ENCODE measurements at regions not wholly inside any gene's neighbourhood (a gene's known extent, or its start where the extent isn't known, plus 50 kb on each side); places are given as distances from the start of the nearest gene placed in this dataset.

DNA sequence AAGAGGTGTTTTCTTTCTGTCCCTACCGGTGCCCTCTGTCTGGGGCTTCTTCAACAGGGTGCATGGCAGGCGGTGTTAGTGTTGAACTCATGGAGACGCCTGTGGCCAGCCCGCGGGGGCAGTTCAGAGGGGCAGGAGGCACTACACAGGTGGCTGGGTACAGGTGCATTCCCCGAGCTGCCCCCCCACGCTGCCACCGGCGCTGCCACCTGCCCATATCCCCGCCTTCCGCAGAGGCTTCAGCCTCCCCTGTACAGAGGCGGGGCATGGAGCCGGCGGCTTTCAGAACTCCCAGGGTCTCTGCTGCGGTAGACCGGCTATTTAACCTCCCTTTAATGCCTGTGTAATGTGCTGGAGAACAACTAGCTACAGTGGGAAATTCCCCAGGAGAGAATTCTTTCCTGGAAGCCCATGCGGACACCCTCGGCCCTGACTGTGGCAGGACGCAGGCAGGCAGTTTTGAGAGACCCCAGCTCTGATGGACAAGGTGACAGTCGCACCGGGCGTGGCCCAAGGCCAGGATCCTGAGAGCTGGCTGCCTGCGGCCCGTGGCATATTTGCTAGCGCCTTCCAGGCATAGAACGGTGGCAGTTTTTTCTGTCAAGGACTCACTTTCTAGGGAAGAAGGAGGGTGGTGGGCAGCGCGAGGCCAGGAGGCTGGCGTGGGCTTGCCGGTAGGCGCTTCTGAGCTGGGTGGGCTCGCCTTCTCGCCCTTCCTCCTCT lies 53.7 kb upstream of the ZNF32 start:
- Histone ChIP-seq H3K4me3 (ENCODE audit: low read depth, low read length) (no peak overlapping the region), H3K27me3 (ENCODE audit: control insufficient read depth, insufficient read depth, low read length) (no peaks in the 10 kb centered on the region), H3K36me3 (ENCODE audit: control insufficient read depth, insufficient read depth, low read length) (no peaks in the 10 kb centered on the region), H3K4me1 (ENCODE audit: control insufficient read depth, insufficient read depth, low read length, poor library complexity, severe bottlenecking) (no peaks in the 10 kb centered on the region), H3K9me3 (ENCODE audit: control insufficient read depth in 2 of 2, low read length in 2 of 2) (no peaks in the 10 kb centered on the region), H3K27ac (ENCODE audit: insufficient read depth, low read length, poor library complexity, severe bottlenecking) (no peak overlapping the region)
- H3K4me1 Mint-ChIP-seq: no peaks in the 10 kb centered on the region
- no peak overlapping the region for H3K27ac Mint-ChIP-seq
- H3K4me3 Mint-ChIP-seq: no peak overlapping the region
- DNase-seq (no peak), ATAC-seq (ENCODE audit: low read depth in 2 of 2) (no peak)
- no peaks in the 10 kb centered on the region for H3K36me3 Mint-ChIP-seq
- no peaks in the 10 kb centered on the region for H3K9me3 Mint-ChIP-seq
- H3K27me3 Mint-ChIP-seq: peaks cover 5% of the 10 kb centered on the region

DNA sequence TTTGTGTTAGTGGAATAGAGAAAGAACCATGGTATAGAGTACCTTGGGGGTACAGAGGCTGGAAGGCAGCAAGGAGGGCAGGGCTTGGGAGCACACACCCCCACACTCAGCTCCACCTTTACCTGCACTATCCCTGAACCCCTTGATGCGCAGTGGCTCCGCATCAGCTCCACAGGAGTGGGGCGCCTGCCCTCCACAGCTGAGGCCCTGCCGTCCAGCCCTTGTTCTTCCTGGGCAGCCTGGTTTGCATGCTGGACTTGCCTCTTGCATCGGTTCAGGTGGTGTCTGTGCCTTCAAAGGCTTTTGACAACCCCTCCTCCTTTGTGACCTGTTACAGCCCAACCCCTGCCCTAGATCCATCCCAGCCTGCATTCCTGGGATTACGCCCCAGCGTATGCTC lies 52.6 kb upstream of the ZNF32 start:
- H3K4me3 ChIP-seq (ENCODE audit: low read depth, low read length): no peak overlapping the region
- no peaks in the 10 kb centered on the region for H3K9me3 Mint-ChIP-seq
- H3K4me3 Mint-ChIP-seq: no peak overlapping the region
- no peaks in the 10 kb centered on the region for H3K36me3 ChIP-seq (ENCODE audit: control insufficient read depth, insufficient read depth, low read length)
- H3K27ac ChIP-seq (ENCODE audit: insufficient read depth, low read length, poor library complexity, severe bottlenecking): no peak overlapping the region
- ATAC-seq (ENCODE audit: low read depth in 2 of 2): no peak
- H3K36me3 Mint-ChIP-seq: no peaks in the 10 kb centered on the region
- no peaks in the 10 kb centered on the region for H3K4me1 Mint-ChIP-seq
- H3K27ac Mint-ChIP-seq: no peak overlapping the region
- H3K4me1 ChIP-seq (ENCODE audit: control insufficient read depth, insufficient read depth, low read length, poor library complexity, severe bottlenecking): no peaks in the 10 kb centered on the region
- H3K27me3 Mint-ChIP-seq: peaks cover 5% of the 10 kb centered on the region
- DNase-seq: no peak
- H3K27me3 ChIP-seq (ENCODE audit: control insufficient read depth, insufficient read depth, low read length): no peaks in the 10 kb centered on the region
- no peaks in the 10 kb centered on the region for H3K9me3 ChIP-seq (ENCODE audit: control insufficient read depth in 2 of 2, low read length in 2 of 2)

DNA sequence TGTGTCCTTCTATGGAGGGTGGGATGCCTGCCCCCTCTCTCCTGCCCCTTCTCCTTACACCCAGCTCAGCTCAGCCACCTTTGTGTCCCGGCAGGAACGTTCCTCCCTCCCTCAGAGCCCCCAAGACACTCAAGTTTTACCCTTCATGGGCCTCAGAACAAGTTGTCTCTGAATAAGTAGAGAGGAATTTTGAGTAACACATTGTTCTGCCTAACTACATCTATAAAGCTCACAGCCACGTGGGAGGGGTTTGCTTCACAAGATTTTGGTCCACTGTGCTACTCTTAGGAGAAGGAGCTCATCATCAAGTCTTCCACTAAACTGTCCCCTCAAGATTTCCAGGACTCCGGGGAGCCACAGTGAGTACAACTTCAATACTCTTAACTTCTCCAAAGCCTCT lies 51.6 kb upstream of the ZNF32 start:
- Mint-ChIP-seq H3K36me3 (no peaks in the 10 kb centered on the region), H3K27me3 (peaks cover 5% of the 10 kb centered on the region), H3K4me1 (no peaks in the 10 kb centered on the region), H3K27ac (no peak overlapping the region), H3K4me3 (no peak overlapping the region), H3K9me3 (no peaks in the 10 kb centered on the region)
- Histone ChIP-seq H3K9me3 (ENCODE audit: control insufficient read depth in 2 of 2, low read length in 2 of 2) (no peaks in the 10 kb centered on the region), H3K4me3 (ENCODE audit: low read depth, low read length) (no peak overlapping the region), H3K27me3 (ENCODE audit: control insufficient read depth, insufficient read depth, low read length) (no peaks in the 10 kb centered on the region), H3K27ac (ENCODE audit: insufficient read depth, low read length, poor library complexity, severe bottlenecking) (no peak overlapping the region), H3K36me3 (ENCODE audit: control insufficient read depth, insufficient read depth, low read length) (no peaks in the 10 kb centered on the region), H3K4me1 (ENCODE audit: control insufficient read depth, insufficient read depth, low read length, poor library complexity, severe bottlenecking) (no peaks in the 10 kb centered on the region)
- DNase-seq (no peak), ATAC-seq (ENCODE audit: low read depth in 2 of 2) (no peak)

DNA sequence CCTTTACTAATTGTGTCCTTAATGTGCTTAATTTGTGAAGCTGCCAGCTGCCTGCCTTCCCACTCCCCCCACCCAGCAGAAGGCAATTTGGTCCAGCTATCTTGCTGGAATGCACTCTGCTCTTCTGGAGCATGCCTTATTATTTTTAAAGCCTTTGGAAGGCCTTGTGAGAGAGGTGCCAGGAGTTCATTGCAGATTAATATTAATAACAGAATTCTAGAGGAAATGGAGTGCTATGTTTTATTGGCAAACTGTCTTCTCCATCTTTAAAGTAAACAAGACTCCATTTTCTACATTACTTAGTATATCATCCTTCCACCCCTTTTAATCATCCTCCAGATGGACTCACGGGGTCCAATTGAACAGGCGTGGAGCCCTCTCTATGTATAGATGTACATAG lies 50.8 kb upstream of the ZNF32 start:
- no peak overlapping the region for H3K27ac ChIP-seq (ENCODE audit: insufficient read depth, low read length, poor library complexity, severe bottlenecking)
- H3K9me3 Mint-ChIP-seq: no peaks in the 10 kb centered on the region

More for the DNA sequence above, 50.8 kb upstream of the ZNF32 start:
- H3K4me1 Mint-ChIP-seq: no peaks in the 10 kb centered on the region
- H3K27ac Mint-ChIP-seq: no peak overlapping the region
- no peaks in the 10 kb centered on the region for H3K36me3 ChIP-seq (ENCODE audit: control insufficient read depth, insufficient read depth, low read length)
- no peak overlapping the region for H3K4me3 Mint-ChIP-seq
- no peaks in the 10 kb centered on the region for H3K4me1 ChIP-seq (ENCODE audit: control insufficient read depth, insufficient read depth, low read length, poor library complexity, severe bottlenecking)
- ATAC-seq (ENCODE audit: low read depth in 2 of 2) (no peak), DNase-seq (no peak)
- no peaks in the 10 kb centered on the region for H3K36me3 Mint-ChIP-seq
- H3K9me3 ChIP-seq (ENCODE audit: control insufficient read depth in 2 of 2, low read length in 2 of 2): no peaks in the 10 kb centered on the region
- peaks cover 5% of the 10 kb centered on the region for H3K27me3 Mint-ChIP-seq
- no peak overlapping the region for H3K4me3 ChIP-seq (ENCODE audit: low read depth, low read length)
- H3K27me3 ChIP-seq (ENCODE audit: control insufficient read depth, insufficient read depth, low read length): no peaks in the 10 kb centered on the region
